NB4 (cell line): ENCODE measurements at regions not wholly inside any gene's neighbourhood (a gene's known extent, or its start where the extent isn't known, plus 50 kb on each side); places are given as distances from the start of the nearest gene placed in this dataset.
A peak's percentile ranks its signal among the peaks of the same experiment; 100 is the strongest.
"Not testable (repeated sequence)": the region's sequence is repeated elsewhere in the genome, so short reads cannot be mapped to it uniquely, and the experiment has no call there.

ENCODE experiments used
- DNase-seq: peaks from one replicate; pipeline ENCODE4 v3.0.0; 2010; ENCODE audit warnings: low read depth
- H3K4me3 ChIP-seq: one replicate; pipeline ENCODE4 v1.5.1; 2011; ENCODE audit warnings: mild to moderate bottlenecking, low read depth, low read length, moderate library complexity
- MYC ChIP-seq: IDR thresholded peaks from 2 replicates; pipeline ENCODE4 v1.6.1; 2011; ENCODE audit warnings: low read depth, low read length
- POLR2A ChIP-seq: IDR thresholded peaks from 2 replicates; pipeline ENCODE4 v1.6.1; 2011; ENCODE audit warnings: mild to moderate bottlenecking; ENCODE audit not compliant: insufficient read length; ENCODE audit errors: extremely low read depth
- TF ChIP-seq, protein P1 (sequence below): IDR thresholded peaks from one replicate; pipeline ENCODE4 v1.5.1; 2012; ENCODE audit warnings: low read depth, low read length
- TF ChIP-seq, protein P2 (sequence below): IDR thresholded peaks from 2 replicates; pipeline ENCODE4 v1.6.1; 2011; ENCODE audit warnings: low read depth, low read length

- DNase-seq = no peak
- H3K4me3 ChIP-seq = no peak overlapping the region
- TF ChIP-seq, protein P1, sequence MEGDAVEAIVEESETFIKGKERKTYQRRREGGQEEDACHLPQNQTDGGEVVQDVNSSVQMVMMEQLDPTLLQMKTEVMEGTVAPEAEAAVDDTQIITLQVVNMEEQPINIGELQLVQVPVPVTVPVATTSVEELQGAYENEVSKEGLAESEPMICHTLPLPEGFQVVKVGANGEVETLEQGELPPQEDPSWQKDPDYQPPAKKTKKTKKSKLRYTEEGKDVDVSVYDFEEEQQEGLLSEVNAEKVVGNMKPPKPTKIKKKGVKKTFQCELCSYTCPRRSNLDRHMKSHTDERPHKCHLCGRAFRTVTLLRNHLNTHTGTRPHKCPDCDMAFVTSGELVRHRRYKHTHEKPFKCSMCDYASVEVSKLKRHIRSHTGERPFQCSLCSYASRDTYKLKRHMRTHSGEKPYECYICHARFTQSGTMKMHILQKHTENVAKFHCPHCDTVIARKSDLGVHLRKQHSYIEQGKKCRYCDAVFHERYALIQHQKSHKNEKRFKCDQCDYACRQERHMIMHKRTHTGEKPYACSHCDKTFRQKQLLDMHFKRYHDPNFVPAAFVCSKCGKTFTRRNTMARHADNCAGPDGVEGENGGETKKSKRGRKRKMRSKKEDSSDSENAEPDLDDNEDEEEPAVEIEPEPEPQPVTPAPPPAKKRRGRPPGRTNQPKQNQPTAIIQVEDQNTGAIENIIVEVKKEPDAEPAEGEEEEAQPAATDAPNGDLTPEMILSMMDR = no peak
- no peak for TF ChIP-seq MYC
- TF ChIP-seq, protein P2, sequence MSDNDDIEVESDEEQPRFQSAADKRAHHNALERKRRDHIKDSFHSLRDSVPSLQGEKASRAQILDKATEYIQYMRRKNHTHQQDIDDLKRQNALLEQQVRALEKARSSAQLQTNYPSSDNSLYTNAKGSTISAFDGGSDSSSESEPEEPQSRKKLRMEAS = no peak
- no peak for TF ChIP-seq POLR2A
These were observed 252.7 kb upstream of the GRIA1 start for GRCh38 chr5:153237671-153238332.

- TF ChIP-seq, protein P1 = no peak
- TF ChIP-seq POLR2A (no peak), MYC (no peak)
- TF ChIP-seq, protein P2 = no peak
- DNase-seq = no peak
- no peak overlapping the region for H3K4me3 ChIP-seq
These were observed 233.1 kb upstream of the GRIA1 start for GRCh38 chr5:153257381-153257780.

- no peak overlapping the region for H3K4me3 ChIP-seq
- TF ChIP-seq MYC = no peak
- TF ChIP-seq, protein P2 = no peak
- TF ChIP-seq, protein P1 = no peak
- no peak for TF ChIP-seq POLR2A
These were observed 232.0 kb upstream of the GRIA1 start for GRCh38 chr5:153258469-153258868.

DNA sequence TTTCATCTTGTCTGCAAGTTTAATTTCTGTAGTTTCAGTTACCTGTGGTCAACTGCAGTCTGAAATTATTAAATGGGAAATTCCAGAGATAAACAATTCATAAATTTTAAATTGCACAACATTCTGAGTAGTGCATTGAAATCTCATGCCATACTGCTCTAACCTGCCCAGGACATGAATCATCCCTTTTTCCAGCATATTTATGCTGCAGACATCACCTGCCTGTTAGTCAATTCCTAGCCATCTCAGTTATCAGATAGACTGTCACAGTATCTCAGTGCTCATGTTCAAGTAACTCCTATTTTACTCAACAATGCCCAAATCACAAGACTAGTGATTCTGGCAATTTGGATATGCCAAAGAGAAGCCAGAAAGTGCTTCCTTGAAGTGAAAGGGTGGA is 223.0 kb upstream of the GRIA1 start:
- no peak overlapping the region for H3K4me3 ChIP-seq
- DNase-seq = no peak
- TF ChIP-seq, protein P2 = no peak
- TF ChIP-seq POLR2A = no peak
- TF ChIP-seq, protein P1 = no peak

More at GRCh38 chr5:153258469-153258868, 232.0 kb upstream of the GRIA1 start:
- DNase-seq = no peak

DNA sequence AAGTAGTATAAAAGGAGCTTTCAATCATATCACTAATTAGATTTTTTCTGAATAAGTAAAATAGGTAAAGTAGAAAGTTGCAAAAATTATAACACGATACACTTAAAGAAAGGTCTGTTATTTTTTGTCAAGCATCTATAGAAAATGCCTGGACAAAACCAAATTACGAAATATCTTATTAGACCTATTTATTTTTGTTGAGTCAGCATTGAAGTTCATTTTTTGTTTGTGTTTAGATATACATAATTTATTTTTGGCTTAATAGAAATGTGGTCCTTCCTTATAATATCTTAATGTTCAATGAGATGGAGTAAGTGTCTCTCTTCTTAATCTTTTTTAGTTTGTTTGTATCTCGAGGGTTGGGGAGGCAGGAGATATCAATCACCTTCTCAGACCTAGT is 214.8 kb upstream of the GRIA1 start:
- TF ChIP-seq, protein P2 = no peak
- TF ChIP-seq POLR2A (no peak), MYC (no peak)
- DNase-seq = no peak
- no peak overlapping the region for H3K4me3 ChIP-seq

DNA sequence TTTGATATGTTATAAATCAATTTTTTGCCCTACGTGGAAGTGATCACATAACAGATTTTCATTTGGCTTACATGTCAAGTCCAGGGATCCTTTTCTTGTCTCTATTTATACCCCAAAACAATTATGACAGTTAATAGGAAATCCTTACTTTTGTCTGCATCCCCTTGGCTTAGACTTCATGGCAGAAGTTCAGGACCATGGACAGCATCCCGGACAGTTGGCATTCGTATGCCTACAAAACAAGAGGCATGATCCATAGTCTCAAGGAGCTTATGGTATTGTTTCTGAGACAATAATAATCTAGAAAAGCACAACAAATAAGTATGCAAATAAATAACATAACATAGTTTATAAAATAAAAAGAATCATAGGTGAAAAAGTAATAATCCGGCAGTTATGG is 214.3 kb upstream of the GRIA1 start:
- TF ChIP-seq, protein P1 = no peak
- TF ChIP-seq POLR2A (no peak), MYC (no peak)
- TF ChIP-seq, protein P2 = no peak
- H3K4me3 ChIP-seq = no peak overlapping the region
- DNase-seq = peak; percentile 47

GRCh38 chr5:153296251-153296844 is 194.1 kb upstream of the GRIA1 start:
- not testable (repeated sequence) for DNase-seq, H3K4me3 ChIP-seq
